ENCODE measurements at regions not wholly inside any gene's neighbourhood (a gene's known extent, or its start where the extent isn't known, plus 50 kb on each side); places are given as distances from the start of the nearest gene placed in this dataset.

DNA sequence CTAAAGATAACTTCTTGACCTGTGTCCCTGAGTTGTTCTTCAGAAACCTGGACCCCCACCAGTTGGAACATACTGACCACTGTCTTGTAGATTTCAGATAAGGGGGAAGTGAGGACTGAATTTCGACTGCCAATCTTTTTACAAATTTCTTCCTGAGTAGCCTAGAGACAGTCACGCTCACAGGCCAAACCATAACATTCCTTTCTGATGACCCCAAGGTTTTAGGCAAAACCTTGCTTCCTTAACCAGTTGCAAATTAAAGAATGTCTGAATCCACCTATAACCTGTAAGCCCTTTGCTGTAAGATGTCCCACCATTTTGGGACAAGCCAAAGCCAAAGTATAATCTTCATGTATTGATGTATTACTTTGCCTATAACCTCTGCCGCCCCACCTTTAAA lies 306.9 kb downstream of the LRFN2 start:
- Mint-ChIP-seq H3K9me3 (ENCODE audit: unreplicated experiment) (no peaks in the 10 kb centered on the region), H3K4me3 (ENCODE audit: unreplicated experiment) (no peak overlapping the region), H3K4me1 (ENCODE audit: unreplicated experiment) (peaks cover 7% of the 10 kb centered on the region), H3K36me3 (ENCODE audit: low read depth, unreplicated experiment) (no peaks in the 10 kb centered on the region), H3K27me3 (ENCODE audit: unreplicated experiment) (peaks cover 4% of the 10 kb centered on the region), H3K27ac (ENCODE audit: unreplicated experiment) (no peak overlapping the region)
- no peak for DNase-seq (ENCODE audit: low spot score)
- TF ChIP-seq, protein P1, sequence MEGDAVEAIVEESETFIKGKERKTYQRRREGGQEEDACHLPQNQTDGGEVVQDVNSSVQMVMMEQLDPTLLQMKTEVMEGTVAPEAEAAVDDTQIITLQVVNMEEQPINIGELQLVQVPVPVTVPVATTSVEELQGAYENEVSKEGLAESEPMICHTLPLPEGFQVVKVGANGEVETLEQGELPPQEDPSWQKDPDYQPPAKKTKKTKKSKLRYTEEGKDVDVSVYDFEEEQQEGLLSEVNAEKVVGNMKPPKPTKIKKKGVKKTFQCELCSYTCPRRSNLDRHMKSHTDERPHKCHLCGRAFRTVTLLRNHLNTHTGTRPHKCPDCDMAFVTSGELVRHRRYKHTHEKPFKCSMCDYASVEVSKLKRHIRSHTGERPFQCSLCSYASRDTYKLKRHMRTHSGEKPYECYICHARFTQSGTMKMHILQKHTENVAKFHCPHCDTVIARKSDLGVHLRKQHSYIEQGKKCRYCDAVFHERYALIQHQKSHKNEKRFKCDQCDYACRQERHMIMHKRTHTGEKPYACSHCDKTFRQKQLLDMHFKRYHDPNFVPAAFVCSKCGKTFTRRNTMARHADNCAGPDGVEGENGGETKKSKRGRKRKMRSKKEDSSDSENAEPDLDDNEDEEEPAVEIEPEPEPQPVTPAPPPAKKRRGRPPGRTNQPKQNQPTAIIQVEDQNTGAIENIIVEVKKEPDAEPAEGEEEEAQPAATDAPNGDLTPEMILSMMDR (IDR thresholded peaks at IDR 0.05; ENCODE audit: unreplicated experiment) = no peak

DNA sequence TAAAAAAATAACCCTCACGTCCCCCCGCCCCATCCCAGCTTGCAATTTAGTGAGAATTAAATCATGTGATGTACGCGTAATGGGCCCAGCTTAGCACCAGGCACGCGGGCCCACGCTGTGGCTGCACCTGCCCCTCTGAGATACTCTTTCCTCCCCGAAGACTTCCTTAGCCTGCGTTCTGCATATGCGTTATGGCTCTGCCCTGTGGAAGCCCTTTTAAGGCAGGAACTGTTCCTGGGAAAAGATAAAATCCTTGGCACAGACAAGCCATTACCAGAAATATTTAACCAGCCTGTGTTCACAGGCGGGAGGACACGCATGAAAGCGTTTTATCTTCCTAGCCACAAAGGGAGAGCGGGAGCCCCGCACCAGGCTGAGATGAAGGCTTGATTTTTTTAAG lies 311.0 kb downstream of the LRFN2 start:
- H3K4me1 Mint-ChIP-seq (ENCODE audit: unreplicated experiment) = no peaks in the 10 kb centered on the region
- TF ChIP-seq, protein P1 (IDR thresholded peaks at IDR 0.05; ENCODE audit: unreplicated experiment) = no peak
- H3K36me3 Mint-ChIP-seq (ENCODE audit: low read depth, unreplicated experiment) = no peaks in the 10 kb centered on the region
- DNase-seq (ENCODE audit: low spot score) = no peak
- no peaks in the 10 kb centered on the region for H3K9me3 Mint-ChIP-seq (ENCODE audit: unreplicated experiment)
- H3K27ac Mint-ChIP-seq (ENCODE audit: unreplicated experiment) = no peak overlapping the region
- peaks cover 4% of the 10 kb centered on the region for H3K27me3 Mint-ChIP-seq (ENCODE audit: unreplicated experiment)
- H3K4me3 Mint-ChIP-seq (ENCODE audit: unreplicated experiment) = no peak overlapping the region

DNA sequence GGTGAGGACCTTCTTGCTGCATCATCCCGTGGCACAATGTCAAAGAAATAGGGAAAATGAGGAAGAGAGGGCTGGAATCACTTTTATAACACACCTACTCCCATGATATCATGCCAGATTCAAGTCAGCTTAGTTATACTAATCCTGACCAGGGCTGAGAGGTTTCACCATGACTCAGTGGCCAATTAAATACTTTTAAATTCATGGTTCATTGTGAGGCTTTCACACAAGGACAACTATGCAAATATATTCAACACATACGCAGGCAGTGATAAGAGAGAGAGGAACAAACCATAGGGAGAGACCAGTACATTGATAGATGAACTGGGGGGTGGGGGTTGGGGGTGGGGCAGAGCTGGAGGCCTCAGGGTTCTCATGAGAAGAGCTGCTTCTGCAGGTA lies 313.1 kb downstream of the LRFN2 start:
- H3K27me3 Mint-ChIP-seq (ENCODE audit: unreplicated experiment) = peaks cover 4% of the 10 kb centered on the region
- no peak for DNase-seq (ENCODE audit: low spot score)
- H3K4me3 Mint-ChIP-seq (ENCODE audit: unreplicated experiment) = no peak overlapping the region
- no peaks in the 10 kb centered on the region for H3K9me3 Mint-ChIP-seq (ENCODE audit: unreplicated experiment)
- H3K36me3 Mint-ChIP-seq (ENCODE audit: low read depth, unreplicated experiment) = no peaks in the 10 kb centered on the region
- H3K27ac Mint-ChIP-seq (ENCODE audit: unreplicated experiment) = no peak overlapping the region
- TF ChIP-seq, protein P1 (IDR thresholded peaks at IDR 0.05; ENCODE audit: unreplicated experiment) = no peak
- H3K4me1 Mint-ChIP-seq (ENCODE audit: unreplicated experiment) = no peaks in the 10 kb centered on the region

DNA sequence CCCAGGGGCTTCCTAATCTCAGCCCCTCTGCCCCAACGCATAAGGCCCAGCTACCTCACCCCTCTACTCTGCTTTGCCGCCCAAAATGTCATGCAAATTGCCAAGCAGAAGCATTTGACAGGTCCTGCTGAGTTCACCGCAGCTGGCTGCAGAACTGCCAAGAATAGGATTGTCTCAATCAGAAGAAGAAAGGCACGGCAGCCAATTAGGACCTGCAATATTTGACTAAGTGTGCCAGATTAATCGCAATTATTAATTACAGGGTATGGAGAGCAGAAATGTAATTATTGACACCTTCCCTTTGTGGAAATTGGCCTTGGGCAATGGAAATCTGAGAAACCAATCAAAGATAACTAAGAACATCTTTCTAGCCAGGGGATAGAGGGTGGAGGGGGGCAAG lies 318.6 kb downstream of the LRFN2 start:
- Mint-ChIP-seq H3K4me1 (ENCODE audit: unreplicated experiment) (peaks cover 7% of the 10 kb centered on the region), H3K4me3 (ENCODE audit: unreplicated experiment) (no peak overlapping the region), H3K9me3 (ENCODE audit: unreplicated experiment) (no peaks in the 10 kb centered on the region), H3K27ac (ENCODE audit: unreplicated experiment) (no peak overlapping the region), H3K36me3 (ENCODE audit: low read depth, unreplicated experiment) (no peaks in the 10 kb centered on the region), H3K27me3 (ENCODE audit: unreplicated experiment) (no peaks in the 10 kb centered on the region)
- DNase-seq (ENCODE audit: low spot score) = no peak
- TF ChIP-seq, protein P1 (IDR thresholded peaks at IDR 0.05; ENCODE audit: unreplicated experiment) = no peak

DNA sequence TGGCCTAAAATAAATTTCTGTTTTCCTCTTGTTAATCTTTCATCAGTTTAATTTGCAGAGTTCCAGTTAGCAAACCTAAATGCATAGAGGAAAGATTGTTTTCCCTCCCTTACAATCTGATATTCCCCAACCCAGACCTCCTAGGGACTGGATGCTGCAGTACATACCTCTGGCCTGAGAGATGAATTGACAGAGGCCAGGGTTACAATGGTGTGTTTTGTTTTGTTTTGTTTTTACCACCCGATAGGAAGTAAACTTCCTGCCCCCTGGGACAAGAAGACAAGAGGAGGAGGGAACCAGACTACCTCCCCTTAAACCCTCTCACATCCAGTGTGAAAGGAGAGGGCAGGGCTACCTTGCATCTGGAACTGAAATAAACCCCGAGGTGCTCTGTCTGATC lies 319.0 kb downstream of the LRFN2 start:
- H3K27me3 Mint-ChIP-seq (ENCODE audit: unreplicated experiment) = no peaks in the 10 kb centered on the region
- no peak for DNase-seq (ENCODE audit: low spot score)
- H3K27ac Mint-ChIP-seq (ENCODE audit: unreplicated experiment) = no peak overlapping the region
- peaks cover 7% of the 10 kb centered on the region for H3K4me1 Mint-ChIP-seq (ENCODE audit: unreplicated experiment)
- no peaks in the 10 kb centered on the region for H3K9me3 Mint-ChIP-seq (ENCODE audit: unreplicated experiment)
- H3K36me3 Mint-ChIP-seq (ENCODE audit: low read depth, unreplicated experiment) = no peaks in the 10 kb centered on the region
- no peak overlapping the region for H3K4me3 Mint-ChIP-seq (ENCODE audit: unreplicated experiment)
- TF ChIP-seq, protein P1 (IDR thresholded peaks at IDR 0.05; ENCODE audit: unreplicated experiment) = no peak
